Activated T-helper 9 cell treated with anti-CD3 and anti-CD28 coated beads, Interleukin-2, amount 50 U/mL, for 16 hours (primary cell): ENCODE measurements at regions not wholly inside any gene's neighbourhood (a gene's known extent, or its start where the extent isn't known, plus 50 kb on each side); places are given as distances from the start of the nearest gene placed in this dataset.
"Not testable (repeated sequence)": the region's sequence is repeated elsewhere in the genome, so short reads cannot be mapped to it uniquely, and the experiment has no call there.

Experiments used
- DNase-seq: peaks from one replicate; pipeline ENCODE4 v3.0.0-alpha.2; 2020; ENCODE audit warnings: low read depth

- DNase-seq = no peak
Measured at GRCh38 chr2:8558096-8558495, 123.8 kb upstream of the ID2 start.

GRCh38 chr2:8558956-8559355 is 122.9 kb upstream of the ID2 start:
- DNase-seq = no peak

GRCh38 chr2:8559805-8560204 is 122.1 kb upstream of the ID2 start:
- no peak for DNase-seq

GRCh38 chr2:8561692-8562091 is 120.2 kb upstream of the ID2 start:
- DNase-seq = not testable (repeated sequence)

- DNase-seq = no peak
Measured at GRCh38 chr2:8563814-8564474, 117.9 kb upstream of the ID2 start.

- DNase-seq = no peak
Measured at GRCh38 chr2:8564475-8564874, 117.4 kb upstream of the ID2 start.

GRCh38 chr2:8565399-8566154 is 116.3 kb upstream of the ID2 start:
- DNase-seq = no peak

- no peak for DNase-seq
Measured at GRCh38 chr2:8566155-8566670, 115.6 kb upstream of the ID2 start.

GRCh38 chr2:8566774-8567468 is 114.9 kb upstream of the ID2 start:
- DNase-seq = no peak

- DNase-seq = no peak
Measured at GRCh38 chr2:8567469-8568260, 114.2 kb upstream of the ID2 start.

- DNase-seq = no peak
Measured at GRCh38 chr2:8568543-8569302, 113.1 kb upstream of the ID2 start.

- DNase-seq = no peak
Measured at GRCh38 chr2:8569332-8569930, 112.4 kb upstream of the ID2 start.

GRCh38 chr2:8570637-8571036 is 111.2 kb upstream of the ID2 start:
- DNase-seq = no peak

- no peak for DNase-seq
Measured at GRCh38 chr2:8571301-8571791, 110.5 kb upstream of the ID2 start.

- DNase-seq = no peak
Measured at GRCh38 chr2:8571792-8572499, 109.9 kb upstream of the ID2 start.

- DNase-seq = no peak
Measured at GRCh38 chr2:8572712-8573233, 109.1 kb upstream of the ID2 start.

- DNase-seq = no peak
Measured at GRCh38 chr2:8573234-8573941, 108.5 kb upstream of the ID2 start.

- DNase-seq = no peak
Measured at GRCh38 chr2:8573942-8574195, 108.0 kb upstream of the ID2 start.

GRCh38 chr2:8574196-8575037 is 107.4 kb upstream of the ID2 start:
- no peak for DNase-seq
